HG02870 (cell line): ENCODE measurements at regions not wholly inside any gene's neighbourhood (a gene's known extent, or its start where the extent isn't known, plus 50 kb on each side); places are given as distances from the start of the nearest gene placed in this dataset.
A peak's percentile ranks its signal among the peaks of the same experiment; 100 is the strongest.

ENCODE experiments used
- ATAC-seq: cut with Tn5 transposase; IDR thresholded peaks from one replicate; pipeline ENCODE4 v1.9.1; 2021; ENCODE audit warnings: mild to moderate bottlenecking, moderate library complexity; ENCODE audit not compliant: unreplicated experiment

- no peak for ATAC-seq
Observed at GRCh38 chr12:87689196-87689595, 340.0 kb downstream of the C12orf50 start.

- ATAC-seq = no peak
Observed at GRCh38 chr12:87687362-87687761, 341.8 kb downstream of the C12orf50 start.

DNA sequence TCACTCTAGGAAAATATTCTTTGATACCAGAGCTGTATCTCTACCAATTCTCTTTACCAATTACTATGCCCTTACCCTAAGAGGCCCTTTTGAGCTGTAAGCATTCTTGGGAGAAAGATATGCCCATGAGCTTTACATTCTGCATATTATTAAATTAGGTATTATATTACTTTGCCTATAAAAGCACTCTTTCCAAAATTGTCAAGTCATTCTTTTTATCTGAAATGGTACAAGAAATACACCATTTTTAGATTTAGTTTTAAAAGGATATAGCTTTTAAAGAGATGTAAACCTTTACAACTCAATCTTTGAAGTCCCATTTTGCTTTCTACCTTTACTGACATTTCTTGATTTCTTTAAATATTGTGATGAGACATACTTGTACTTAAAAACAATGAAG, 343.5 kb downstream of the C12orf50 start:
- no peak for ATAC-seq

DNA sequence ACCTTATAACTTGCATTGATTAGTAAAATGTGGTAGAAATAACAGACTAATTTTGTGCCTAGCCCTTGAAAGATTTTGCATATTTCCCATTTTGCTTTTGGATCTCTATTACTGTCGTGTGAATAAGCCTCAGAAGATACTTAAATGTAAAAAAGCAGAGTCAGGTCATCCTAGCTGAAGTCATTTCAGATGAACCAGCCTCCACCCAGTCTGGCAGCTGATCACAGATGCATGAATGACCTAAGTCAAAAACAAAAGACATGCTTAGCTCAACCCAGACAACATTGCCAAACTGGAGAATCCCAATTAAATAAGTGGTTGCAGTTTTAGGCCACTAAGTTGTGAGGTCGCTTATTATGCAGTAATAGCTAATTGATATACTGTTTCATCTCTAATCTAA, 349.9 kb downstream of the C12orf50 start:
- ATAC-seq = no peak

GRCh38 chr12:87678453-87678852, 350.7 kb downstream of the C12orf50 start:
- ATAC-seq = no peak

DNA sequence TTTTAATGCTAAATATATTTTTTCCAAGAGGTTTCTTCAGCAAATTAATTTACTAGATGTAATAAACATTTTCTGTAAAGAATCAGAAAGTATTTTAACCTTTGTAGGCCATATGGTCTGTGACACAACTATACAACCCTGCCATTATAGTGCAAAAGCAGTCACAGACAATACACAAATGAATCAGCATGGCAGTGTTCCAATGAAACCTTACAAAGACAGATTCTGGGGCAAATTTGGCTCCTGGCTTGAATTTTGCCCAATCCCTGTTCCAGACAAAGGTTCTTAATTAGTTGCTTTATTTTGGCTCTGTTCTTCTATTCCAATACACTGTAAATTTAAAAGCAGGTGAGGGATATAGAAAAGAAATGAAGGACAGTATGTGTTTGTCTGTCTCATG, 352.5 kb downstream of the C12orf50 start:
- no peak for ATAC-seq

DNA sequence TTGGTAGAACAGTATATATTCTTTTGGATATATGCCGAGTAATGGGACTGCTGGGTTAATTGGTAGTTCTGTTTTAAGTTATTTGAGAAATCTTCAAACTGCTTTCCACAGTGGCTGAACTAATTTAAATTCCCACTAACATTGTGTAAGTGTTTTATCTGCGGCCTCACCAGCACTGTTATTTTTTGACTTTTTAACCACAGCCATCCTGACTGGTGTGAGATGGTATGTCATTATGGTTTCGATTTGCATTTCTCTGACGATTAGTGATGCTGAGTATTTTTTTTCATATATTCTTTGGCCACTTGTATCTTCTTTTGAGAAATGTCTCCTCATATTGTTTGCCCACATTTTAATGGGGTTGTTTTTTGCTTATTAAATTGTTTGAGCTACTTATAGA, 357.4 kb downstream of the C12orf50 start:
- ATAC-seq = no peak

GRCh38 chr12:87670448-87670847, 358.8 kb downstream of the C12orf50 start:
- ATAC-seq = no peak

DNA sequence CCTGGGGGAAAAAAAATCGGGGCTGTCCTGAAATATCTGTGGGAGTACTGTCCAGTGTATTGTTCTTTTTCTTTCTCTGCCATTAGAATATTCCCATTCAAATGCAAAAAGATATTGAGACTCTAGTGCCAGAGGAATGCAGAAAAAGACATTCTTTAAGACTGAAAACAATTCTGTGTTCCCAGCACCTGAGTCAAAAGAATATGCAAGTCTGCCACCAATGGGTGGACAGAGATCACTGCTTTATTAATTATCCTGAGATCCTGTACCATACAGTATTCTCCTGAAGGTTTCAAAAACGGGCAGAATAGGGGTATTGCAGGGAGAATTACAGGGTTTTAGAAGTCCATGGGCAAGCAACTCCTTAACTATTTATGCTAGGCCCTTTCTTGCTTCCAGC, 361.8 kb downstream of the C12orf50 start:
- no peak for ATAC-seq

- peak; percentile 81 for ATAC-seq
Observed at GRCh38 chr12:87661786-87662377, 367.3 kb downstream of the C12orf50 start.

- no peak for ATAC-seq
Observed at GRCh38 chr12:87660987-87661774, 368.0 kb downstream of the C12orf50 start.

- no peak for ATAC-seq
Observed at GRCh38 chr12:87660291-87660690, 368.9 kb downstream of the C12orf50 start.

DNA sequence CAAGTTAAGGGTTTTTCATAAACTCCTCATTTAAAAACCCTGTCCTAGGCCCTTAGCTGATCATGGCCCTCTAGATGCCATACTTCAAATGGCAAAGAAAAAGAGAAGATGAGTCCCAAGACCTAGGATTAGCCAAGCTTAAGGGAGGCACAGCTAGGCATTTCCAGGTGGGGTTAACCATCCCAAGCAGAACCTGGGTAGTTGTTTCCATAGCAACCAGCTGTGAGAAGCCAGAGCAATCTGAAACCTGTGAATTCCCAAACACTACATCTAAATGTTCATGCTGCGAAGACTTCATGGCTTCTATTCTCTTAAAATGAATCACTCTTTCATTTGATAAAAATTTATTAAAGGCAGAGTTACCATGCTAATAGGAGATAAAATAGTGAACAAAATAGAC, 372.9 kb downstream of the C12orf50 start:
- ATAC-seq = no peak

DNA sequence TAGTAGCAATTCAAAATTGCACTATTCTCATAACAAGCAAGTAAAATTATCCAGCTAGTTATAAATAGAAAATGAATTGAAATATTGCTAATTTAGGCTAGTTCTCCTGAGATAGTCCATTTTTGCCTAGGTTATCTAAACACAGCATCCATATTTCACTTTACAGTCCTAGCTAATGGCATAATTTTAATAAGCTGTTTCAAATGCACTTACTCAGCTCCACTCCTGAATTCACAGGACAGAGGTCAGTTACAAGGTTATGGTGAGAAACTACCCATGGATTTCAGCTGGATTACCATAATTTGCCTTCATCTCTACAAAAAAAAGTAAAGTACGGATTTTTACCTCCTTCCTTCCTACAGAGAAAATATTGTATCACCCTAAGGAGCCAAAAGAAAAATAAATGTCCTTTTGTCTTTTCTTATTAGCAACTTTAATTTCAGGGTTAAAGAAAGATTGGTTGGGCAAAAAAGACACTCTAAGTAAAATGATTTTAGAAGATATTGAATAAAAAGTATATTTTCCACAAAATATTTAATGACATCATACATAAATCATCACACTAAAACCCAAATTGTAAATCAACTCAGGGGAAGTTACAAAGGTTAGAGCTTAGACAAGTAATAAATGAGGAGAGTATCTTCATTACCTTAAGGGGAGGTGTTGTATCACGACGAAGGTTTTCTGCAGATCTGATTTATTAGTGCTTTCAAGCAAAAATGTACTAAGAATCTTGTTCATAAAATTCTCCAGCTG, 377.4 kb downstream of the C12orf50 start:
- ATAC-seq = no peak

DNA sequence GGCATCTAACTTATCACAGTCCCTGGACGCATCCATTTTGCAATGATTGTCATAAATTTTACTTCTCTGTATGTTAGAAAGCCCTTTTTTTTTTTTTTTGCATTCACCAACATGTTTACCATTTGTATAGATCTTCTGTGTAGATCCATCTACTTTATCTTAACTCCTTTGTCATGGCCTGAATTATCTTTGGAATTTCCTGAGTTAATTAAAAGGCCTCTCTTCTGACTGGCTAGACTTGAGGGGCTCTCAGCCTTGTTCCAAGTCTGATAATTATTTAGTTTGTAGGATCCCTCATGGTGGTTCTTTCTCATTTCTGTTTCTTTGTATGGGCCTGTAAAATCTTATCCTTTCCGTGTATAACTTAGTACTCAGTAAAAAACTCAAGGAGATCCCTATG, 387.0 kb downstream of the C12orf50 start:
- ATAC-seq = no peak

DNA sequence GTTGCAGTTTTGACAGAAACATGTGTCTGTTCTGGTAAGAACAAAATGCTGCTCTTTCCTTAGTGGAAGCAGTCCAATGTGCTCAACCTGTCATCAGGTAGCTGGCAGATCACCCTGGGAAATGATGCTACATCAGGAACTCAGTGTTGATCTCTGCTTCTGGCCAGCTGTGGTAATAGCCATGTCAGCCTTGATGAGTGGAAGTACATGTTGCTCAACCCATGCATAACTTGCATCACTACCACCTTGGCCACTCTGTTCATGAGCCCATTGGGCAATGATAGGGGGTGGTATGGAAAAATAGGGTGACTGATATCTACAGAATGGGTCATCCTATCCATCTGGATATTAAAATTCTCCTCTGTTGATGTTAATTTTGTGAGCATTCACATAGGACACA, 411.0 kb downstream of the C12orf50 start:
- no peak for ATAC-seq

DNA sequence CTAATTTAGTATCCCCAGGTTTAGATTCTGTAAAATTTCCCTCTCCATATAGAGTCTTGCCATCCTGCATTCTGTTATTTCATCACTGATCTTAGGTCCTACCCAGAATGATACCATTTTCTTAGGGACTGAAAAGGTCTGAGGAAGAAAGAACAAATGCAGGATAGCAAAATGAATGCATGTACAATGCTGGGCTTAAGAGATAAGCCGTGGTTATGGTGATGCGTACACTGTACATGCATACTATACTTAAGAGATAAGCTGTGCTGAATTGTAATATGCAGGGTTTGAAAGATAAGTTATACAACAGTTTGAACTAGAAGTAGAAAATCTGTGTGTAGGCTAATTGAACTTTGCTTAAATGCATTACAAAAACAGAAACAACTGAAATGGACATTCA, 416.2 kb downstream of the C12orf50 start:
- no peak for ATAC-seq

- ATAC-seq = no peak
Observed at GRCh38 chr12:87608321-87608720, 420.9 kb downstream of the C12orf50 start.

GRCh38 chr12:87603727-87604126, 425.5 kb downstream of the C12orf50 start:
- no peak for ATAC-seq

DNA sequence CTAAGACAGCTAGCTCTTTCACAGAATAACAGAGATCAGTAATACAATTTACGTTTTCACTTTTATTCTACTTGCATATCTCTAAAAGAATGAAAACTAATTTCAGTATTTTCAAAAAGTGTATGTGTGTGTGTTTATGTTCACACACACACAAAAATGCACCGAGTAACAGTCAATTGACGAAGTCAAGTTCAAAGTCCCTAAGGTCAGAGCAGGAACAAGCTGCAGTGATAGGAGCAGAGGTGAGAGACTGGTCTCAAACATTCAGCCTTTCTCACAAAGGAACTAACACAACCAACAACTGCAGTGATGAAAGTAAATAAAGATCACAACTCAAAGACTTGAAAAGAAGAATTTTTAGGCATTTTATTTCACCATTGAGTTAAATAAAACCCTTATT, 429.7 kb downstream of the C12orf50 start:
- no peak for ATAC-seq

GRCh38 chr12:87597114-87597513, 432.1 kb downstream of the C12orf50 start:
- ATAC-seq = no peak

- no peak for ATAC-seq
Observed at GRCh38 chr12:87596636-87597035, 432.6 kb downstream of the C12orf50 start.
